HUDEP-2 (cell line): ENCODE measurements at regions not wholly inside any gene's neighbourhood (a gene's known extent, or its start where the extent isn't known, plus 50 kb on each side); places are given as distances from the start of the nearest gene placed in this dataset.
A peak's percentile ranks its signal among the peaks of the same experiment; 100 is the strongest.
"Not testable (repeated sequence)": the region's sequence is repeated elsewhere in the genome, so short reads cannot be mapped to it uniquely, and the experiment has no call there.

Source experiments
- DNase-seq, 76 experiments: peaks; one replicate each; lab custom pipeline; 2025; ENCODE audit not compliant: unreplicated experiment in 76 of 76; lab: John Stamatoyannopoulos, UW

DNA sequence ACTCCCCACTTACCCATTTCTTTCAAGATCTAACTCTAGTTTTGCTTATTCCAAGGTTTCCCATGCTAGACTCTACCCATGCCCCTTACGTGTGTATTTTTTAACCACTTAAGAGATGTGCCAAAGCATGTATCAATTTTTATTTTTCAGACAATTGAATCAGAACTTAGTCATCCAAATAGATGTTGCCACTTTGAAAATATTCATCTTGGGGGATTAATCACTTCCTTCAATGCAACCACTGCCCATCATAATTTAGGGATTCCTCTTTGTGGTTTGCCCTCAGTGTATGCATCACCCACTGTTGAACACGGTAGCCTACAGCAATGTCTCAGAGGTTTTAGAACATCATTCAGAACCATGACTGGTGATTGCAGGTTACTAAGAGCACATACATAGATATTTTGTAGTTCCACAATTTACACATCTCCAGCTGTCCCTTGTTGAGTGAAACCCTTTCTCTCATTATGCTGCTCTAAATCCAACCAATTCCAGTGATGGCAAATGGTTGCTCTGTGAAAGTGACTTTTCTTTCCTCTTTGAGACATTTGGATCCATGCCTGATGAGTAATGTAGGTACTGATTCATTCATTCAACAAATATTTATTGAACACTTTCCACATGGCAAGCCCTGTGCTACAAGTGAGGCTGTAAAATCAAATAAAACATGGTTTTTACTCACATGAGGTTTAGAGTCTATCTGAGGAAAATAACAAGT is 60.6 kb upstream of the SERP2 start:
- DNase-seq = no peak

DNA sequence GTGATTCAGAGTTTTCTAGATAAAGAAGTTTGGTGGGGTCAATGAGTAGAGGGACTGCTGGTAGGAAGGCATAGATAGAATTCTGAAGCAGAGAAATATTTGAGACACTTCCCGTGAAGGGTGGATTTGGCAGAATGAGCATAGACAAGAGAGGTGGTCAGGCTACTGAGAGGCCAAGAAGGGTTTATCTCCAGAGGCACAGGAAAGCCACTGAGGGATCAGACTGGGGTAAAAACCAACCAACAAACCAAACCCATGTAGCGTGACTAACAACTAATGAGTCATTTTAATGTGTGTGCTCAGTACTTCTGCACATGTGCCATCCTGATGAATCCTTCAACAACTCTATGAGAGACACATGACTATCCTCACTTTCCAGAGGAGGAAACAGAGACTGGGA is 60.0 kb upstream of the SERP2 start:
- peak in 20 of 76 experiments; percentile 1 to 51 (median 20) for DNase-seq

DNA sequence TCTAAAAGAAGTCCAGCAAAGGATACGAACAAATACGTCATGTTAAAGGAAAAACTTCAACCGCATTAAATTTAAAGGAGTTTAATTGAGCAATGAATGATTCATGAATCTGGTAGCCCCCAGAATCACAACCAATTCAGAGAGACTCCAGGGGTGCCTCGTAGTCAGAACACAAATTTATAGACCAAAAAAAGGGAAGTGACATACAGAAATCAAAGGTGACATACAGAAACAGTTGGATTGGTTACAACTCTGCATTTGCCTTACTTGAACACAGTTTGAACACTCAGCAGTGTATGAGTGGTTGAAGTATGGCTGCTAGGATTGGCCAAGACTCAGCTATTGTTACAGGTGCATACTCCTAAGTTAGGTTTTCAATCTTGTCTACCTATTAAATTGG is 59.5 kb upstream of the SERP2 start:
- DNase-seq = not testable (repeated sequence)

DNA sequence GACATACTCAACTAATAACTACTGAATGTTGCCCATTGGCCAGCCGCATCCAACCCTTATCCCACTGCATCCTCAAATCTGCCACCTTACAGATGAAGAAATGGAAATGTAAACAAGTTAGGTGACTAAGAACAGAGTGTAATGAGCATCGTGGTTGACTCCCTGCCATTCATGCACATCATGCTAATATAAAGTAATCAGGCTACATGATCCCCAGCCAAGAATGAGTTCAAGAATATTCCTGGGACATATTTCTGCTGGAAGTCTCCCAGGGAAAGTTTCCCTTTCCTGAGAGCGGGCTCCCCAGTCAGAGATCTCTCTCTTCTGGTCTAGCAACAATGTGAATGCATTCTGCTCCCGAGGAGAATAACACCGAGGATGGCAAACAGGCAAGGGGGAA is 55.9 kb upstream of the SERP2 start:
- DNase-seq = no peak

DNA sequence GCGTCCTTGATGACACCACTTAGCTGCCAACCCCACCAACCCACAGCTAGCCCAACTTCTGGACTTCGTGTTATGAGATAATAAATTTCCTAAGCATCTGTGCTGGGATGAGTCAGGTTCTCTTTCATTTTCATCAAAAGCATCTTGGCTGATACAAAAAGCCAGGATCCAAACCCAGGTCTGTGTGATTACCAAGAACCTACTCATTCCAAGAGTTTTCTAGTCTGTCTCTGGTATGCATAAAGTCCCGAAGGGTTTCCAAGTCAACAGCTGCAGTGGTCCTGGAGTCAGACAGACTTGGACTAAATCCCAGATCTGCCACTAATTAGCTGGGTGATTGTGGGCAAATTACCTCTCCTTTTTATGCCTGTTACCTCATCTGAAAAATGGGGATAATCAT is 55.5 kb upstream of the SERP2 start:
- DNase-seq = no peak

DNA sequence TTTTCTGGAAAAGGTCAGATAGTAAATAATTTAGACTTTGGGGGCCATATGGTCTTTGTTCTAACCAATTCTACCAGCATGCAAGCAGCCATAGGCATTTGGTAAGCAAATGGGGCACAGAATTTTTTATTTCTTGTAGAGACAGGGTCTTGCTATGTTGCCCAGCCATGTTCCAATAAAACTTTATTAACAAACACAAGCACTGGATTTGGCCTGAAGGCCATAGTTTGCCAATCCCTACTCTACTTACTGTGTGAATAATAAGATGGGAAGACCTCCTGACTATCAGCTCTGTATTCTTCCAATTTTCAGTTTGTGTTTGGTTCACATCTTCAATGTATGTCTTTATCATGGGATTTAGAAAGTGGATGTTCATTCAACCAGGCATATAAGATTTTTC is 53.0 kb upstream of the SERP2 start:
- no peak for DNase-seq

DNA sequence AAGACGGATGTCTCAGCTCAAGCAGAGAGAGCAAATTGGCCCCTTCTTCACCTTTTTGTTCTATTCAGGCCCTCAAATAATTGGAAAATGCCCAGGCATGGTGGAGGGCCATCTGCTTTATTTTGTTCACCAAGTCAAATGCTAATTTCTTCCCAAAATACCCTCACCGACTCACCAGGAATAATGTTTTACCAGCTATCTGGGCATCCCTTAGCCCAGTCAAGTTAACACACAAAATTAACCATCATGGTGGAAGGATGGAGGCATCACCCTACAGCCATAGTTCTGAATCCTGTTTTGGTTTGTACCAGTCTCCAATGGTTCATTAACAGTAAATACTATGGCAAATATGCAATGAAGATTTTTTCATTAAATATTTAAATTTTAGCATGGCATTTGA is 51.7 kb upstream of the SERP2 start:
- no peak for DNase-seq

DNA sequence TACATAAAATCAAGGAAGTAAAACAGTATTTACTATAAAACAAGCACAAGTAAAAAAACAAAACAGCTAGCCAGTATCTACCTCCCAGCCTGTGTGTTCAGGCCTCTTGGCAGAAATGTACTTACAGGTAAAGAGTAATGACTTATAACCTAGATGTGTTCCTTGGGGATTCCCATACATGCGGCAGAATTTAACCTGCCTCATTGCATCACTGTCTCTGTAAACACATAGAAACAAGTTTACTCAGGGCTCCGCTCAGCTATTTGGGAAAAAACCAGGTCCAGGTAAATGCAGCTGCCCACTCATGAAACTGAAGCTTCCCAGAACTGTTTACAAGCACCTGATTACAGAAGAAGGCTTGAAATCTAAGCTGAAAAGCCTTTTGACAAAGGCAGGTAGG is 50.7 kb upstream of the SERP2 start:
- DNase-seq = no peak

DNA sequence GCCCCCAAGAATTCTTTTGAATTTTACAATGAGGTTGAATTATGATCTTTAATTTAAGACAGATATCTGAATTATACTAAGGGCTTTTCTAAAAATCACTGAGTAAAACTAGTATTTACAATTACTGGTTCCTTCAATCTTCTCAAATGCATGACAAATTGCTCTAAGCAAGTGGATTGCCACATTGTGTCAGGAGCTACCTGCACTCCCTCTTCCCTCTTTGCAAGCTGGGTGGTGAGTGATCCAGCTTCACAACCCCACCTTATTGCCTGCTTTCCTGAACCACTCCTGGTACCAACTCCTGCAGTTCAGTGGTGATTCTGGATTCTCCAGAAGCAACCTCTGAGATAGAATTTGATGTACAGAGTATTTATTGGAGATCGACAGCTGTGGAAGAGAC is 49.9 kb upstream of the SERP2 start:
- DNase-seq = no peak
